HG02970 (cell line): ENCODE measurements at regions not wholly inside any gene's neighbourhood (a gene's known extent, or its start where the extent isn't known, plus 50 kb on each side); places are given as distances from the start of the nearest gene placed in this dataset.

ENCODE experiments used
- ATAC-seq: cut with Tn5 transposase; IDR thresholded peaks from one replicate; pipeline ENCODE4 v1.9.1; 2021; ENCODE audit warnings: mild to moderate bottlenecking, moderate library complexity, moderate number of reproducible peaks; ENCODE audit not compliant: unreplicated experiment, low FRiP score

- ATAC-seq: no peak
Observed at GRCh38 chr5:106956187-106956586, 714.5 kb downstream of the EFNA5 start.

- no peak for ATAC-seq
Observed at GRCh38 chr5:106940986-106941385, 729.8 kb downstream of the EFNA5 start.

DNA sequence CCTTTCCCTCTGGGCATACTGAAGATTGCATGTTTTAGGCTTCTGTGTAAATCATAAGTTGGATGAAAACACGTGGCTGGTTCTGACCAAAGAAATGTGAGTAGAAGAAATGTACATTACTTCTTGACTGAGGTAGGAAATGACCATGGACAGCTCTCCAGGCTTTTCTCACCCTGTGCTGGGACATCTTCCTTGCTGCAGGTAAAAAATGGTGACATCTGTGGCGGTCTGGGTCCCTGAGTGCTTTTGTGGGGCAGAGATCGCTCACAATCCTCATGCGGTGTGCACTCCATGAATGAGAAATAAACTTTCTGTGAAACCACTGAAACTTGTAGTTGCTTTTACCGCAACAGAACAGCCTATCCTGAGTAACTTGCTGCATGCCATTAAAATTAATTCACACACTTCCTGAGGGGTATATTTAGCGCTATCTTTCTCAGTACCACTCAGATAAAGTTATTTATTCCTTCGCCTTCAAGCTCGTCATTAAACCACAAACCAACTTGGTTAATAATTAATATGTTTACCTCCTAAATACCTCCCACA, 730.4 kb downstream of the EFNA5 start:
- ATAC-seq: no peak

DNA sequence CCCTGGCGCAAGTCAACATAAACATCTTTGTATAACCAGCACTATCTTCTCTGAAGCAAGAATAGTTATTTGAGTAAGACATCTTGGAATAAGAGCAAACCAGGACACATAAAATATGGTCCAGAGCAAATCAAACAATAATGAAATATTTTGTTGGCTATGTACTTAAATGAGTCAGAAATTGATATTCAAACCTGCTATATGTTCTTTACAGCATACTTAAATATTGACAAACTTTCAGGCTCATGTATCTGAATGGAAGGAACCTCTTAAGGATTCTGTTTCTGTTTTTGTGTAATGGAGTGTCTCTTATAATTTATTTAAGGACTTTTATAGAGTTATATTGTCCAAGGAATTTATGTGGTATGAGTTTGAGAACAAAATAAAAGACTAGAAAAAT, 747.3 kb downstream of the EFNA5 start:
- ATAC-seq: no peak

DNA sequence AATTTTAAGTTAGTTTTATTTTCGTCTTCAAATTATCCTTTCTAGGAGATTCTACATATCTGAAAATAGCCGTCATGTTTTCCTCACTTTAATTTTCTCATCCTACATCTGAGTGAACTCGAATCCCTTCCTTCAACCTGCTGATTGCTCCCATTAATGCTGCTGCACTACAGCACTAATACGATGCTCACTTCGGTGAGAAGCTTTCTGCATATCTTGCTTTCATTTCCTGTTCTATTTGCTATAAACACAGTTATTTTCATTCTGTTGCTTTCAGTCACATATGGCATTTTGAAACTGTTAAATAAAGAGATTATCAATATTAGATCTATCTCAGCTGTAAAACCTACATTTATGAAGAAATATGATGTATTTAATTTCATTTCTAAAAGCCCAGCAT, 749.2 kb downstream of the EFNA5 start:
- ATAC-seq: no peak

- no peak for ATAC-seq
Observed at GRCh38 chr5:106910486-106910885, 760.3 kb downstream of the EFNA5 start.

DNA sequence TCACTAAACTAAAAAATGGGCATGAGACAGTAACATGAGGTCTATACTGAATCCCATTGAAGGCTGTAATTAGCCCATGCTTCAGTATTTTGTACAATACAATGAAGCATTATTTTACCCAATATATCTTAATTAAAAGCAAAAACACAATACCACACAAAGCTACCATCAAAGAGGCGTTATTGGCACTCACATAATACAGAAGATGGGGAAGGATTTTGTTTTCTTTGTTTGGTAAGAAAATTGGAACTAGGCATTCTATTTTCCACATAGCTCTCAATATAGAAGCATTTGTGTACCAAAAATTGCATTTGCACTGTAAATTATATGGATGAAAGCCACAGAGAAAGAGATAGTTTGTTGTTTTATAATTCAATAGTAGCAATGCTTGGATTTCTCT, 761.0 kb downstream of the EFNA5 start:
- ATAC-seq: no peak

DNA sequence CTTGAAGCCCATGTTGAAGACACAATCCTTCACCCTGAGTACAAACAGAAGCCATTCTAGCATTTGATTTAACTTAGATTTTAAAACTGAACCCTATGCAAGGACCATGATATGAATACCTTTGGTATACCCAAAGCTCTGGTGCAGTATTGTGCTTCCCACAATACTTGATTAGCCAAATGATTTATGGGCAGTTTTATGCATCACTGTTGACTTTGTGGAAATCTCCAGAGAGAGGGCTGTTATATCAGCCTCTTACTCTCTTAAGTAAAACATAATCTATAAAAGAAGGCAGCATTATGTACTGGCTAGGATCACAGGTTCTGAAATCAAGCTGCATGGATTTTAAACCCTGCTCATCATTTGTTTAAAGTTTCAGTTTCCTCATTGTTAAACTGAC, 762.8 kb downstream of the EFNA5 start:
- ATAC-seq: no peak

DNA sequence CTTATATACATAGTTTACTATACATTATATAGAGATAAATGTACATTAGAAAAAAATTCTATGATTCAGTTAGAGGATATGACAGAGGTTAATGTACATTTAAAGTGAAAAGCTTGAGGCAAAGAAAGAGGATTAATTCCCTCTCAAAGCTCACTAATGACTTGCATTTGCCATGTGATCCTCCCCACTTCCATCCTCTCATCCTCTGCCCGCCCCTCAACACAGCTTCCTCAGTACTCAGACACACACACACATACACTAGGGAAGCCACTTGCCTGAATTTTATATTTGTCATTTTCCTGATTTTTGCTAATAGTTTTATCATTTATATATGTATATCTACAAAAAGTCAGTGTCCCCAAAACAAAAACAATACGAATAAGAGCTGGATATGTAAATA, 764.5 kb downstream of the EFNA5 start:
- no peak for ATAC-seq

DNA sequence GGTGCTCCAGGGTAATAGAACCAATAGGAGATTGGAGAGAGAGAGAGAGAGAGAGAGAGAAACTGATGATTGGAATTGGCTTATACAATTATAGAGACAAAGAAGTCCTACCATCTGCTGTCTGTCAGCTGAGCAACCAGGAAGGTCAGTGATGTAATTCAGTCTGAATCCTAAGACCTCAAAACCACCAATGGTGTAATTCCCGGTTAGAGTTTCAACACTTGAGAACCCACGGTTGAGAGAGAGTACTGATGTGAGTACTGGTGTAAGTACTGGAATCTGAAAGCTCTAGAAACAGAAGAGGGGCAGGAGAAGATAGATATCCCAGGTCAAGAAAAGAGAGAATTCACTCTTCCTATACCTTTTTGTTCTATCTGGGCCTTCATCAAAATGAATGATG, 775.8 kb downstream of the EFNA5 start:
- no peak for ATAC-seq

DNA sequence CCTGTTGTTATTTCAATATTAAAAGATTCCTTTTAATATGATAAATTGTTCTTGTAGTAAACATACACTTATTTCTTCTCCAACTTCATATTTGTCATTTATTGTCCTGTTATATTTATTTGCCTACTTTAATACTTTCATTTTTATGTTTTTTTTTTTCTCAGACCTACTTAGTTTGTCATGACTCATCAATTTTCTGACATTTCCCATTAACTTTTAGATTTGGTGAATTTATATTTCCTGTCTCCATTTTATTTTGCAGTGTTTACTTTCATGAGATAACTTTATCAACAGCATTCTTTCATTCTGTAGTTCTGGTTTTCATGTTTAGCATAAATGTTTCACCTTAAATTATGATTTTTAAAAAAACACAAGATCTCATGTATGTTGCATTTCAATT, 788.7 kb downstream of the EFNA5 start:
- no peak for ATAC-seq

DNA sequence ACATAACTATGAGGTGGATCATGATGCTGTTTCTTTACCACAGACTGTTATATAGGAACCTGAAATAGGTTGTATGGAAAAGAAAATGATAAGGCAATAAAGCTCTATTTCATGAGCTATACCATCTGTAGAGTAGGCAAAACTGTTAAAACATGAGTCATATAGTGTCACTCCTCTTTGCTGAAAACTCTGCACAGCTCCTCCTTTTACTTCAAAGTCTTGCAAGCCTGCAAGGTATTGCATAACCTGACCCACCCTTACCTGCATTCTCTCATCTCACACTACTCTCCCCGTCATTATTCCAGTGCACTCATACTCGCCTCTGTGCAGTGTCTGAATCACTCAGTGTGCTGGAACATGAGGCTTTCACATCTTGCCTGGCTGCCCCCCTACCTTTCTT, 790.1 kb downstream of the EFNA5 start:
- no peak for ATAC-seq

GRCh38 chr5:106877881-106878280, 792.9 kb downstream of the EFNA5 start:
- no peak for ATAC-seq

GRCh38 chr5:106876665-106877194, 794.0 kb downstream of the EFNA5 start:
- no peak for ATAC-seq

- ATAC-seq: no peak
Observed at GRCh38 chr5:106876298-106876622, 794.5 kb downstream of the EFNA5 start.

DNA sequence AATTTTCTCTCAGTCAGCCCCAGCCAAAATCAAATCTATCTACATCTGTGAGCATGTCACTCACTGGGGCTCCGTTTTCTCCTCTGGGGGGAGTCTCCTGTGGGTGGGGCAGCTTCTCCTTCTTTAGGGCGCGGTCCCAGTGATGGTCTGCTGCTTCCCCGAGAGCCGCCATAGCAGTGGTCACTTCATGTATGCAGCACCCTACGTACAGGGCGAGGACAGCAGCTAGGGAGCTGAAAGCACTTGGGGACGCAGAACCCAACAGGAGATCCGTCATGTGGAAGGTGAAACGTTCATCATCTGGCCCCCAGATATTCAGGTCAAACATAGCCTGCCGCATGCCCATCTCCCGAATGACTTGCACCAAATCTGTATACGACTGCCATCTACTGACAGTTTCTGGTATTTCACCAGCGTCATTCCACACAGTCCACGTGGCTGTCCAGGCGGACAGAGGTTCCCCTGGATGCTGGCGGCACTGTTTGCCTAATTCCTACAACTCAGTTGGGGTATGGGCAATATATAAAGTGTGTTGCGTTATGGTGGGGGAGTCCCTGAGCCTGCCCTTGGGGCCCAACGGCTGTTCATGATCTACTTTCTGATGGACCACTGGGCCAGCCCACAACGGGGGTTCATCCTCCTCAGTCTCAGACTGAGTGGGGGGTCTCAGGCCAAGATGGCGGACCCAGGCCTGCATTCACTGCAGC, 795.0 kb downstream of the EFNA5 start:
- no peak for ATAC-seq

DNA sequence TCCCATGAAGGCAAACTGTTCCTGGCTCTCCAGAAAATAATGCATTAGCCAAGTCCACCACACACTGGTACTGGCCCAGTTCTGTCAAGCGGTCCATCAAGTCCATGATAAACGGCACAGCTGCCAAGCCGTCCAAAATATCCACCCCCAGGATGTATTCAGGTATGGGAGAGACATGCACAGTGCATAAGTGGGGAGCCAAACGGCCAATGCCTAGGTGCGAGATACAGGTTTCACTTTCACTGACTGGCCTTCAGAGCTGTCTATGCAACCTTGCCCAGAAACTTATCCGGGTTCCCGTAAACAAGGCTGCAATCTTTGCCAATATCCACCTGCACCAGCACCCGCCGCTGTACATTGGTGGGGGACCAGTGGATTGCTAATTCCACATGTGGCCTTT, 795.8 kb downstream of the EFNA5 start:
- ATAC-seq: no peak

GRCh38 chr5:106874531-106874930, 796.2 kb downstream of the EFNA5 start:
- ATAC-seq: no peak

GRCh38 chr5:106873568-106873967, 797.2 kb downstream of the EFNA5 start:
- no peak for ATAC-seq

DNA sequence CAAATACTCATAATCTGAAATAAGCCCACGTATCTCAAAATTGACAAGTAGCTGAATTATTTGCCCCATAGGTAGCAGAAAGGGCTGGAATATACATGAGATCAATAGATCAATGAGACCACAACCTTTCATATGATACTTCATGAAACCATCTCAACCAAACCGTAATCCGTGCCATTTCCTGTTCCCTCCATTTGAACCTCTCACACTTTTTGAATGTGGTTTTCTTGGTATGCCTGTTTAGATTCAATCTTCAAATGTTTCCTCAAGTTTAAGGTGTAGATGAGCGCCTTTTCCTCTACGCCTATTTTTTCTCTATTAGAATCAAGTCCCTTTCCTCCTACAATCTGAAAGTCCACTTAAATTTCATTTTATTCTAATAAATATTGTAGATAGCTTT, 805.5 kb downstream of the EFNA5 start:
- ATAC-seq: no peak

- ATAC-seq: no peak
Observed at GRCh38 chr5:106862450-106863193, 808.1 kb downstream of the EFNA5 start.
